NCI-H460 (cell line): ENCODE measurements at regions not wholly inside any gene's neighbourhood (a gene's known extent, or its start where the extent isn't known, plus 50 kb on each side); places are given as distances from the start of the nearest gene placed in this dataset.

Experiments
- DNase-seq: peaks from one replicate; pipeline ENCODE4 v3.0.0-alpha.2; 2016; ENCODE audit warnings: low read depth; ENCODE audit errors: extremely low read depth

GRCh38 chr3:194832346-194833104, 146.8 kb downstream of the FAM43A start:
- no peak for DNase-seq

GRCh38 chr3:194833114-194833910, 147.6 kb downstream of the FAM43A start:
- no peak for DNase-seq

- DNase-seq, result no peak
These were observed 151.0 kb downstream of the FAM43A start for GRCh38 chr3:194836661-194837060.

- no peak for DNase-seq
These were observed 151.9 kb downstream of the FAM43A start for GRCh38 chr3:194837457-194838127.

- no peak for DNase-seq
These were observed 152.6 kb downstream of the FAM43A start for GRCh38 chr3:194838236-194838635.

GRCh38 chr3:194840661-194841514, 155.2 kb downstream of the FAM43A start:
- DNase-seq, result peak; percentile 12

DNA sequence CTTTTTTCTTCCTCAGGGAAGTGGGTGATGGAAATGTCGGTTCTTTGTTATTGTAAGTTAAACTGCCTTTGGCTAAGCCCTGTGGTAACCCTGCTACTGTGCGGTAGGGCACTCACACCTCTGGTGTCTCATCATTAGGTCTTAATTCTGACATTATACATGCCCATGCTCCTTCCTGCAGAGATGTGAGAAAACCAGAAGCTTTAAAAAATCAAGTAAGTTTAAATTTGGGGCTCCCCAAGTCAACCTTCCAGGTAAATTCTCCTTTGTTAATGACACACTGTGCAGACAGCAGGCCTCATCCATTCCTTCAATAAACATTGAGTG, 155.8 kb downstream of the FAM43A start:
- no peak for DNase-seq

DNA sequence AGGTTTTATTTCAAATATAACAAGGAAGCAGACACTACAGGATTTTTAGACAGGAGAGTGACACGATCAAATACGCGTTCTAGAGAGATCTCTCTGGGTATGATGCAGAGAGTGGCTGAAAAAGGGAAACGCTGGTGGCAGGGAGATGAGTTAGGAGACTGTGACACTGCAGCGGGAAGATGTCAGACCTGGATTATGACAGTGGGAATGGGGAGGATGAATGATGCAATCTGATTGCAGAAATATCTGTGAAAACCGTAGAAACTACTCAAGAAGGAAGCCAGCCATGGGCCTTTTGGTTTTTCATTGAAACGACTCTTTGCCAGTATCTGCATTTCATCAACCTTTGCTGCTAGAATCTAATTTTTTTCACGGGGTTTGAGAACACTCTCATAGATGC, 157.9 kb downstream of the FAM43A start:
- DNase-seq, result no peak

DNA sequence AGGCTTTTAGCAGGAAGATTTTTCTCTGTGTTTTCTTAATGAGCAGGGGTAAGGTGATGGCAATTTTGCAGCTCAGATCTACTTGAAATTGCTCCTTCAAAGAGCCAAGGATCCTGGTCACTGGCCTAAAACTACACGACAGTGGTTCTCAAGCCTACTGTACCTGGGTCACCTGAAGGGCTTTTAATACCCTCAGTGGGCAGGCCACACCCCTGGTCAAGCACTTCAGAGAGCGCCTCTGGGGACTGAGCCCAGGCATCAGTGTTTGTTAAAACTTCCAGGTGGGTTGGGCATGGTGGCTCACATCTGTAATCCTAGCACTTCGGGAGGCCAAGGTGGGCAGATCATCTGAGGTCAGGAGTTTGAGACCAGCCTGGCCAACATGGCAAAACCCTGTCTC, 158.4 kb downstream of the FAM43A start:
- no peak for DNase-seq

GRCh38 chr3:194849166-194849875, 163.6 kb downstream of the FAM43A start:
- DNase-seq, result no peak

GRCh38 chr3:194851254-194851653, 165.6 kb downstream of the FAM43A start:
- DNase-seq, result no peak

DNA sequence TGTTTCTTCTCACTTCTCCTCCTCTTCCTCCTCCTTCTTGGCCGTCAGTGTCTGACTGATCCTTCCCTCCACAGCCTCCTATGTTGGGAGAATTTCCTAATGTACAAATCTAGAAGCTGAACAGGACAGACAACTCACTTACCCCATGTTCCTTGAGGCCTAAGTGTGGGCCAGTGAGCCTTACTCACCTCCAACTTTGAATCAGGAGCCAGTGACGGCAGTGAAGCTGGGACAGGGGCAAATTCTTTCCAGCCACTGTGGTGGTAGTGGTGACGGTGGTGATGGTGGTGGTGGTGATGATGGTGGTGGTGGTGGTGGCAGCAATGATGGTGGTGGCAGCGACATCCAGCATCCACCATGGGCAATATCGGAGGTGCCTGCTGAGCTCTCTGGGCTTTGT, 166.3 kb downstream of the FAM43A start:
- no peak for DNase-seq

GRCh38 chr3:194852345-194852744, 166.7 kb downstream of the FAM43A start:
- DNase-seq, result no peak

- no peak for DNase-seq
These were observed 167.3 kb downstream of the FAM43A start for GRCh38 chr3:194852831-194853508.

DNA sequence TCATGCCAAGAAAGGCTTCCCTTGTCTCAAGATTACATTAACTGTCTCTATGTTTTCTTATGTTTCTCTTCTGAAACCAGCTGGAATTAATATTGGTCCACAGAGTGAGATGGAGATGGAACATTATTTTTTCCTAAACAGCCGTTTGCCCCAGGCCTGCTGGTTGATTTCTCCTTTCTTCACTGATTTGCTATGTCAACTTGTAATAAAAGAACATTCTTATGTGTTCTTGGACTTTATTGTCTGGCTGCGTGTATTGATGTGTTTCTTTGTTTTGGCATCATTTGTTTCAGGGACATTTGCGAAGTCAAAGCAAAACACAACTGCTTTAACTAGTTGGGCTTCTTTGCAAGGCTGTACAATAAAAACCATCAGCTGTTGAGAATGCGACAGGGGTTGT, 168.5 kb downstream of the FAM43A start:
- DNase-seq, result no peak

DNA sequence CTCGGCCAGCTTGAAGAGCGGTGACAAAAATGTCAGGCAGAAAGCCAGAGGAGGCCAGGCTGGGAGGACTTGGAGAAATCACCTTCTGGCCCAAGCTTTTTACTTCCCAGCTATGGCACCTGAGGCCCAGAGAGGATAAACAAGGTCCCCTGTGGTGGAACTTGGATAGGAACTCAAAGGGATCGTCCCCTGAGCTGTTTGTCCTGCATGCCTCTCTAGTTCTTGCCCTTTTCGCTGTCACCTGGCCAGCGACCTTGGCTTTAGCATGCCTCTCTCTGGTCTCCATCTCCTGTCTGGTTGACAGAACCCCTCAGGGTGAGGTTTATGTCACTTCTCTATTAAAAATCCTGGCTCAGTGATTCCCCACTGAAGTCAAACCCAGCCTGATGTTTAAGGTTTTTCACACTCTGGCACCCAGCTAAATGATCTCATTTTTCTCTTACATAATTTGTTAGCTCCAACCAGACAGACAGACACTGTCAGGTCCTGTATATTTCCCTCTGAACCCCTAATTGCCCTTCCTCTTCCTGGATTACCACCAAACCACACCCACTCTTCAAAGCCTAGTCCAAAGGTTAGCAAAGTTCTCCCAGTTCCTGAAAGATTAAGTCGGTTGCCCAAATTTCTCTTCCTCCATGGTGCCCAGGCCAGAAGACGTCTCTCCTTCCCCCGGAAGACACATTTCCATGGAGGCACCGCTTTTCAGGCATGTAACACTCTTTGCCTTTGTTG, 169.1 kb downstream of the FAM43A start:
- DNase-seq, result no peak

DNA sequence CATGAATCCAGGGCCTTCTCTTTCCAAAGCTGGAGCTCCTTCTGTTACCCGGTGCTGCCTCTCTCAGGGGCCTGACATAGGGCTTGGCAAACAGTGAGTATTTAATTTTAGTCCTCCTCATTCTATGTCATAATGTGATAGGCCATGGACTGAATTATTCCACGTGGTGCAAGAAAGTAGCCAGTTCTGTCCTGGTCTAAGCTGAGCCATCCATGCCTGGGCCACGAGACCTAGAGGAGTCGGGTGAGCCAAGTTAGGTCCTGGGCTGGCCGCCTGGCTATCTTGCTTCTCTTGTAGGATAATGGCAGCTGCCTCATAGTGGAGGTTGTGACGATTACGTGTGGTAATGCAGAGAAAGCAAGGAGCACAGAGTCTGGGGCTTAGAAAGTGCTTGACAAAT, 170.6 kb downstream of the FAM43A start:
- DNase-seq, result no peak

GRCh38 chr3:194857469-194858113, 171.9 kb downstream of the FAM43A start:
- no peak for DNase-seq
